ENCODE measurements at regions not wholly inside any gene's neighbourhood (a gene's known extent, or its start where the extent isn't known, plus 50 kb on each side); places are given as distances from the start of the nearest gene placed in this dataset.

GRCh38 chr13:44797685-44798084, 191.6 kb downstream of the NUFIP1 start:
- H3K9me3 ChIP-seq (ENCODE audit: control insufficient read depth in 1 of 2, insufficient read depth in 1 of 2, low read depth in 1 of 2, low read length in 2 of 2) = no peaks in the 10 kb centered on the region
- no peak overlapping the region for H3K27ac ChIP-seq (ENCODE audit: low read depth, low read length)
- H4K20me1 ChIP-seq (ENCODE audit: insufficient read depth) = no peaks in the 10 kb centered on the region
- H3K27me3 ChIP-seq (ENCODE audit: insufficient read depth, low read length) = no peaks in the 10 kb centered on the region
- intact Hi-C loops (cut with micrococcal nuclease) = no loop called here
- BruUV-seq (replicated peaks) = no TSS peak
- H3K4me1 ChIP-seq (ENCODE audit: control insufficient read depth in 1 of 2, insufficient read depth in 2 of 2, low read length in 2 of 2) = peaks cover 0 to 10% of the 10 kb centered on the region in 2 experiments; a peak in 2 of 4 replicates
- no peaks in the 10 kb centered on the region for H3K9me2 ChIP-seq (ENCODE audit: insufficient read depth)
- ATAC-seq = no peak
- POLR2A ChIA-PET = no interaction called here
- no peak for DNase-seq (ENCODE audit: low read depth, low spot score)
- no peak overlapping the region for H2AFZ ChIP-seq (ENCODE audit: low read depth, low read length, poor library complexity, severe bottlenecking)
- no peaks in the 10 kb centered on the region for H3K79me2 ChIP-seq (ENCODE audit: insufficient read depth, low read length)
- H3K36me3 ChIP-seq (ENCODE audit: control insufficient read depth in 1 of 2, insufficient read depth in 2 of 2, low read length in 2 of 2) = no peaks in the 10 kb centered on the region
- RAD21 ChIA-PET (ENCODE audit: low non-redundant PET in 1 of 2, low total read pairs in 2 of 2, uncharacterized antibody in 2 of 2, unreplicated experiment in 2 of 2) = no interaction called here
- TF ChIP-seq EZH2phosphoT487 (IDR thresholded peaks at IDR 0.05; ENCODE audit: borderline replicate concordance) (no peak), POLR2A (IDR thresholded peaks at IDR 0.05; ENCODE audit: borderline replicate concordance, extremely low read depth, insufficient read depth, insufficient read length) (no peak), EZH2 (IDR thresholded peaks at IDR 0.05) (no peak), ATF3 (IDR thresholded peaks at IDR 0.05) (no peak), SRF (IDR thresholded peaks at IDR 0.05; ENCODE audit: low read depth) (no peak), RAD21 (IDR thresholded peaks at IDR 0.05; ENCODE audit: low read depth) (no peak), JUND (IDR thresholded peaks at IDR 0.05) (no peak), CTCF (IDR thresholded peaks at IDR 0.05 in 2 of 3, conservative IDR thresholded peaks at IDR 0.05 in 1 of 3; ENCODE audit: borderline replicate concordance in 1 of 3, insufficient read depth in 1 of 3, low read depth in 2 of 3, low read length in 2 of 3) (no peak), POLR2AphosphoS5 (IDR thresholded peaks at IDR 0.05; ENCODE audit: low read depth, low read length) (no peak), FOSL1 (IDR thresholded peaks at IDR 0.05; ENCODE audit: low read depth) (no peak), TCF7L2 (IDR thresholded peaks at IDR 0.05; ENCODE audit: borderline replicate concordance, extremely low read depth, insufficient read depth, insufficient read length) (no peak), SIN3A (IDR thresholded peaks at IDR 0.05; ENCODE audit: low read depth) (no peak), CEBPB (IDR thresholded peaks at IDR 0.05; ENCODE audit: low read depth) (no peak), ZFX (IDR thresholded peaks at IDR 0.05) (no peak), REST (IDR thresholded peaks at IDR 0.05; ENCODE audit: low read depth) (no peak)
- TF ChIP-seq, protein P1, sequence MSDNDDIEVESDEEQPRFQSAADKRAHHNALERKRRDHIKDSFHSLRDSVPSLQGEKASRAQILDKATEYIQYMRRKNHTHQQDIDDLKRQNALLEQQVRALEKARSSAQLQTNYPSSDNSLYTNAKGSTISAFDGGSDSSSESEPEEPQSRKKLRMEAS (IDR thresholded peaks at IDR 0.05) = no peak
- no peak overlapping the region for H3K4me2 ChIP-seq (ENCODE audit: low read length)
- CTCF ChIA-PET = no interaction called here
- no peak overlapping the region for H3K4me3 ChIP-seq (replicated peaks in 1 of 2; ENCODE audit: low read depth in 1 of 2, low read length in 2 of 2)
- no peak overlapping the region for H3K9ac ChIP-seq (ENCODE audit: low read length)

Data from HCT116 (cell line).